Left lung (tissue), 4 donors: ENCODE measurements at regions not wholly inside any gene's neighbourhood (a gene's known extent, or its start where the extent isn't known, plus 50 kb on each side); places are given as distances from the start of the nearest gene placed in this dataset.
A peak's percentile ranks its signal among the peaks of the same experiment; 100 is the strongest.

Experiments used
- ATAC-seq: fragments of 200-7000 bp; cut with Tn5 transposase; one replicate; pipeline ENCODE4 v1.9.1; 2020; ENCODE audit warnings: moderate library complexity
- DNase-seq, 4 donors: peaks; one replicate each; pipeline ENCODE4 v3.0.0-alpha.2; 2013 to 2020
- H3K27ac ChIP-seq, 2 donors: fragments of 200-600 bp; sonication (generic) in 1 of 2; one replicate each; pipeline versions ENCODE4 v1.5.0 to v1.8.0; 2020 to 2021
- H3K27me3 ChIP-seq, 2 donors: fragments of 200-600 bp; sonication (generic) in 1 of 2; one replicate each; pipeline versions ENCODE4 v1.5.0 to v1.8.0; 2020 to 2021
- H3K36me3 ChIP-seq, 2 donors: fragments of 200-600 bp; sonication (generic) in 1 of 2; one replicate each; pipeline versions ENCODE4 v1.5.0 to v1.8.0; 2020 to 2021
- H3K4me1 ChIP-seq, 2 donors: fragments of 200-600 bp; one replicate each; pipeline ENCODE4 v1.8.0; 2021
- H3K4me3 ChIP-seq, 2 donors: fragments of 200-600 bp; sonication (generic) in 1 of 2; one replicate each; pipeline versions ENCODE4 v1.5.0 to v1.8.0; 2020 to 2021; ENCODE audit warnings: mild to moderate bottlenecking in 1 of 2
- H3K9me3 ChIP-seq, 2 donors: fragments of 200-600 bp; sonication (generic) in 1 of 2; one replicate each; pipeline versions ENCODE4 v1.5.0 to v1.8.0; 2020 to 2021
- intact Hi-C, 2 donors: fragments of 100-400 bp; cut with DNase I; formaldehyde crosslinking; loops; one replicate each; pipeline versions ENCODE4 v1.11.2 to v1.14.2; 2022
- TF ChIP-seq, protein P1 (sequence below), 2 donors: fragments of 200-600 bp; sonication (generic) in 1 of 2; IDR thresholded peaks; one replicate each; pipeline versions ENCODE4 v1.5.0 to v1.8.0; 2021; ENCODE audit warnings: antibody characterized with exemption in 2 of 2
- donor health status: DM: no; HTN: yes; CAD: no.
- donor health status: DM: no; HTN: no; CAD: no.

DNA sequence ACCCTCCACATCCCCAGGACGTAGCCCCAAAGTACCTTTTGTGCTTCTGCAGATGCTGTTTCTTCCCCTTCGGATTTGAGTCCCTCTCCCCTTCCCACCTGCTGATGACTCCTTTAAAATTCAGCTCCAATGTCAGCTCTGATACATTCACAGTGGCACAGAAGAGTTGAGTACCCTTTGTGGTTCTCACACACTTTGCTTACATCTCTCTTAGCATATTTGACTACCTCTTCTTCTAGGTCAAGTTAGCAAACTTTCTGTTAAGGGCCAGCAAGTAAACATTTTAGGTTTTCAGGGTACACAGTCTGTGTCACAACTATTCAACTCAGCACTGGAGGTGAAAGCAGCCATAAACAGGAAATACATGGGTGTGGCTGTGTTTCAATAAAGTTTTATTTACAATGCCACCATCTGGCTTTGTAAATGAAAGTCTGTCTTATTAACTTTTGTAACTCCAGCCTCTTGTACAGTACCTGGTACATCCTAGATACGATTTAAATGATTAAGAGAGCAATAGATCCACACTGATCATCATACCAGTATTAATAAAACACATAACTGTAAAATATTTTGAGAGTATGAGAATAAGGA lies 161.7 kb downstream of the SOX9 start:
- no peaks in the 10 kb centered on the region for H3K27me3 ChIP-seq
- no peak for DNase-seq
- ATAC-seq: peak; percentile 65
- no peaks in the 10 kb centered on the region for H3K36me3 ChIP-seq
- TF ChIP-seq, protein P1, sequence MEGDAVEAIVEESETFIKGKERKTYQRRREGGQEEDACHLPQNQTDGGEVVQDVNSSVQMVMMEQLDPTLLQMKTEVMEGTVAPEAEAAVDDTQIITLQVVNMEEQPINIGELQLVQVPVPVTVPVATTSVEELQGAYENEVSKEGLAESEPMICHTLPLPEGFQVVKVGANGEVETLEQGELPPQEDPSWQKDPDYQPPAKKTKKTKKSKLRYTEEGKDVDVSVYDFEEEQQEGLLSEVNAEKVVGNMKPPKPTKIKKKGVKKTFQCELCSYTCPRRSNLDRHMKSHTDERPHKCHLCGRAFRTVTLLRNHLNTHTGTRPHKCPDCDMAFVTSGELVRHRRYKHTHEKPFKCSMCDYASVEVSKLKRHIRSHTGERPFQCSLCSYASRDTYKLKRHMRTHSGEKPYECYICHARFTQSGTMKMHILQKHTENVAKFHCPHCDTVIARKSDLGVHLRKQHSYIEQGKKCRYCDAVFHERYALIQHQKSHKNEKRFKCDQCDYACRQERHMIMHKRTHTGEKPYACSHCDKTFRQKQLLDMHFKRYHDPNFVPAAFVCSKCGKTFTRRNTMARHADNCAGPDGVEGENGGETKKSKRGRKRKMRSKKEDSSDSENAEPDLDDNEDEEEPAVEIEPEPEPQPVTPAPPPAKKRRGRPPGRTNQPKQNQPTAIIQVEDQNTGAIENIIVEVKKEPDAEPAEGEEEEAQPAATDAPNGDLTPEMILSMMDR (IDR thresholded peaks at IDR 0.05): no peak
- no peak overlapping the region for H3K4me3 ChIP-seq
- H3K27ac ChIP-seq: no peak overlapping the region
- H3K9me3 ChIP-seq: no peaks in the 10 kb centered on the region
- intact Hi-C loops: no loop called here
- H3K4me1 ChIP-seq: no peaks in the 10 kb centered on the region

DNA sequence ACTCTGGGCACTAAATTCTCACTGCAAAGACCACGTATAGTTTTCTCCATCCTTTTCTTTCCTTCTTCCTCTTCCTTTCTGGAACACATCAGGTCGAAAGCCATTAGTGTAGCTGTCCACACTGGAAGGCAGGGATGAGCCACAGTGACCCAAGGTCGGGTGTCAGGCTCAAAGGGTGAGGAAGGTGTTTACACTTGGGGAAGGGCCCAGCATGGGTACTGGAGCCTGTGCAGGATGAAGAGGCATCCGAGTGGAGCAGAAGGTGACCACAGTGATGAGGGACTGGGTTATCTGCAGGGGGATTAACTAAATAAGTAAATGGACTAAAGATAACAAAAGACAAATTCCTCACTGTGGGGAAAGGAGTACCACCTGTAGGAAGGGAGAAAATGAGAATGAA lies 164.0 kb downstream of the SOX9 start:
- TF ChIP-seq, protein P1 (IDR thresholded peaks at IDR 0.05): no peak
- no peak for DNase-seq
- H3K9me3 ChIP-seq: no peaks in the 10 kb centered on the region
- H3K4me1 ChIP-seq: no peaks in the 10 kb centered on the region
- no peak overlapping the region for H3K27ac ChIP-seq
- no peak overlapping the region for H3K4me3 ChIP-seq
- no peaks in the 10 kb centered on the region for H3K27me3 ChIP-seq
- ATAC-seq: no peak
- H3K36me3 ChIP-seq: no peaks in the 10 kb centered on the region
- intact Hi-C loops: no loop called here

DNA sequence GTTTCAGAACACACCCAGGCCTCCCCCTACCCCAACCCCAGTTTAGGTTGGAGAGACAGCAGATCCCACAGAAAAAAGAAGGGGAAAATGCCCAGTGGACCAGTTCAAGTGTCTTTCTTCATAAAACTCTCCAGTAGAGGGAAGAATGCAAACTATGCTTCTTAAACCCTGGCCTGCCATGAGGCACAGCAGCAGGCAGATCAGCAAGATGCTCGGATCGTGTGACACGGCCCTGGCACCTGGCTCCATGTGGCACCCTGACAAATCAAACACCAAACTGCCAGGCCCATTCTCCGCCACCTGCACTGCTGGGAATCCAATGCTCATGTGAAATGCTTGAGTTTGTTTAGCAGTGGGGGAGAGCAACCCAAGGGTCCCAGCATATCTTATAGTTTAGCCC lies 166.8 kb downstream of the SOX9 start:
- TF ChIP-seq, protein P1 (IDR thresholded peaks at IDR 0.05): no peak
- Histone ChIP-seq H3K4me3 (no peak overlapping the region), H3K36me3 (no peaks in the 10 kb centered on the region), H3K27me3 (no peaks in the 10 kb centered on the region), H3K9me3 (no peaks in the 10 kb centered on the region), H3K4me1 (no peaks in the 10 kb centered on the region), H3K27ac (no peak overlapping the region)
- intact Hi-C loops: no loop called here
- peak; percentile 61 for ATAC-seq
- no peak for DNase-seq

DNA sequence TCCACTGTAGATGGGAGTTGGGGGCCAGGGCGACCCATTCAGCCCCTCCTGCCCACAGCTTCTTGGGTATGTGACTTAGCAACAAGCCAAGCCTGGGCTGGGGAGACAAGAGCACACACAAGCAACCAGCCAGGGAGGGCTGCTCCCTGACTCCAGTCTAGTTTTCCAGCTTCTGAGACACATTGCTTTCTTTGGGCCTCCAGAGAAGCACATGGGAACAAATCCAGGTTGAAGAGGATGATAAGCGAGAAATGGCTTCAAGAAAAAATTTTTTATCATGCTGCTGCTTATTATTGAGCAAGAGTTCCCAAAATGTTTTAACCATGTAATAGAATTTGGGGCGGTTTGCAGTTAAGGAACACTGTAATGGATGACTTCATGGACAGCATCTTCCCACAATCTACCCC lies 173.7 kb downstream of the SOX9 start:
- Histone ChIP-seq H3K9me3 (no peaks in the 10 kb centered on the region), H3K27ac (no peak overlapping the region), H3K4me1 (no peaks in the 10 kb centered on the region), H3K4me3 (no peak overlapping the region), H3K36me3 (no peaks in the 10 kb centered on the region), H3K27me3 (peaks cover 0 to 17% of the 10 kb centered on the region in 2 donors)
- no peak for ATAC-seq
- TF ChIP-seq, protein P1 (IDR thresholded peaks at IDR 0.05): no peak
- intact Hi-C loops: no loop called here
- no peak for DNase-seq

DNA sequence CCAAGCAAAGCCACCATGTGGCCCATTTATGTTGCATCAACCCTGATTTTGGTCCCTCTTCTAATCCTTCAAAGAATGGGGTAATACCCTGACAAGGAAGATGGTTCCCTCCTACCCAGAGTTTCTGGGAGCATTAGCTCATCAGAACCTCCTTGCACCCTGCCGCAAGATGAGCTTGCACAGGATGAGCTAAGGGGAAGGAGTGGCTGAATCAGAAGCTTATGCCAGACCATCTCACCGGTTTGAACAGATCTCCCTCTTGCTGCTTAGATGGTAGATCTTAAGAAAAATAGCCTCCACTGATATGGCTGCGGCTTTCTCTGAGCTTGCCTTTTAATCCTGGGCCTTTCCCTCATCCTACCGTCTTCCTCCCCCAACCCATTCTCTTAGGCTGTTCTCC lies 175.1 kb downstream of the SOX9 start:
- Histone ChIP-seq H3K4me3 (no peak overlapping the region), H3K9me3 (no peaks in the 10 kb centered on the region), H3K36me3 (no peaks in the 10 kb centered on the region), H3K4me1 (no peaks in the 10 kb centered on the region), H3K27ac (no peak overlapping the region), H3K27me3 (peaks cover 0 to 17% of the 10 kb centered on the region in 2 donors)
- TF ChIP-seq, protein P1 (IDR thresholded peaks at IDR 0.05): no peak
- intact Hi-C loops: no loop called here
- no peak for ATAC-seq
- DNase-seq: no peak
